Endothelial cell of umbilical vein (primary cell): ENCODE measurements at regions not wholly inside any gene's neighbourhood (a gene's known extent, or its start where the extent isn't known, plus 50 kb on each side); places are given as distances from the start of the nearest gene placed in this dataset.

Experiments used
- BruUV-seq: library from RNA; stranded (reverse); fragments of 400-500 nt; replicated peaks from 2 replicates; lab custom pipeline; 2021; lab: Mats Ljungman, UMichigan
- CTCF ChIA-PET: fragments of 300-600, 350-600 bp; sonication (Branson Sonifier 250); formaldehyde crosslinking; loops from one replicate; lab custom pipeline; 2021; ENCODE audit warnings: antibody characterized with exemption, inconsistent platforms; lab: Charles Lee
- POLR2A ChIA-PET: fragments of 300-600, 350-600 bp; sonication (Branson Sonifier 250); formaldehyde crosslinking; loops from one replicate; lab custom pipeline; 2021; ENCODE audit warnings: antibody characterized with exemption, inconsistent platforms; lab: Charles Lee
- DNase-seq: peaks from one replicate; pipeline ENCODE4 v3.0.0-alpha.2; 2011; ENCODE audit warnings: low read depth, low spot score
- FAIRE-seq: peaks from 2 replicates; lab custom pipeline; 2011; peaks lifted over from hg19 to GRCh38; lab: Jason Lieb, UNC
- H2AFZ ChIP-seq: 2 replicates; pipeline ENCODE4 v1.6.0; 2012; ENCODE audit warnings: low read depth, low read length, control low read depth, inconsistent platforms
- H3K27ac ChIP-seq: 2 replicates; pipeline ENCODE4 v1.5.1; 2011; ENCODE audit warnings: low read depth, mild to moderate bottlenecking, control low read depth, low read length, moderate library complexity; ENCODE audit not compliant: insufficient read depth
- H3K27me3 ChIP-seq, 2 experiments: 2 replicates each; pipeline versions ENCODE4 v1.6.0 to v1.6.1; 2011; ENCODE audit warnings: low read length in 2 of 2, mixed read lengths in 1 of 2; ENCODE audit not compliant: control insufficient read depth in 2 of 2, insufficient read depth in 2 of 2
- H3K36me3 ChIP-seq, 2 experiments: 2 replicates in 1 of 2; 3 replicates in 1 of 2; pipeline ENCODE4 v1.5.1; 2011; ENCODE audit warnings: low read length in 2 of 2, mild to moderate bottlenecking in 1 of 2, moderate library complexity in 1 of 2; ENCODE audit not compliant: control insufficient read depth in 2 of 2, insufficient read depth in 2 of 2; ENCODE audit errors: extremely low read depth in 1 of 2
- H3K4me1 ChIP-seq: 3 replicates; pipeline ENCODE4 v1.5.1; 2011; ENCODE audit warnings: mild to moderate bottlenecking, low read length; ENCODE audit not compliant: control insufficient read depth, insufficient read depth; ENCODE audit errors: extremely low read depth
- H3K4me2 ChIP-seq: 2 replicates; pipeline ENCODE4 v1.6.1; 2011; ENCODE audit warnings: low read length, control low read depth, mixed read lengths; ENCODE audit not compliant: insufficient read depth
- H3K4me3 ChIP-seq, 3 experiments: fragments of 200-600 bp in 1 of 3; sonication (generic), shearing (Covaris generic) in 1 of 3; replicated peaks in 1 of 3; 2 replicates each; pipeline ENCODE4 v1.5.1; 2011 to 2016; ENCODE audit warnings: control low read depth in 3 of 3, low read length in 3 of 3, mild to moderate bottlenecking in 2 of 3, inconsistent platforms in 1 of 3, low read depth in 1 of 3, moderate library complexity in 1 of 3; ENCODE audit not compliant: insufficient read depth in 1 of 3
- H3K79me2 ChIP-seq: 2 replicates; pipeline ENCODE4 v1.6.0; 2012; ENCODE audit warnings: low read length, inconsistent platforms; ENCODE audit not compliant: control insufficient read depth, insufficient read depth
- H3K9ac ChIP-seq: replicated peaks from 2 replicates; pipeline ENCODE3; 2011; ENCODE audit warnings: low read length, control low read depth; ENCODE audit not compliant: insufficient read depth; ENCODE audit errors: extremely low read depth
- H3K9me1 ChIP-seq: replicated peaks from 3 replicates; pipeline ENCODE4 v1.6.0; 2011; ENCODE audit warnings: mild to moderate bottlenecking, low read length; ENCODE audit not compliant: control insufficient read depth, insufficient read depth; ENCODE audit errors: extremely low read depth
- H3K9me3 ChIP-seq: replicated peaks from 2 replicates; pipeline ENCODE4 v1.5.1; 2012; ENCODE audit warnings: low read length, inconsistent platforms; ENCODE audit not compliant: control insufficient read depth, insufficient read depth
- H4K20me1 ChIP-seq: replicated peaks from 2 replicates; pipeline ENCODE3; 2011; ENCODE audit warnings: mild to moderate bottlenecking, low read length; ENCODE audit not compliant: control insufficient read depth, insufficient read depth; ENCODE audit errors: extremely low read depth
- EZH2 ChIP-seq: IDR thresholded peaks from 2 replicates; pipeline ENCODE4 v1.6.1; 2012; ENCODE audit warnings: borderline replicate concordance, low read depth, mild to moderate bottlenecking, moderate library complexity, low read length, inconsistent platforms; ENCODE audit not compliant: severe bottlenecking
- FOS ChIP-seq: IDR thresholded peaks from 2 replicates; pipeline ENCODE4 v1.6.1; 2011; ENCODE audit warnings: mild to moderate bottlenecking, low read length, moderate library complexity, borderline replicate concordance; ENCODE audit not compliant: insufficient read depth
- GATA2 ChIP-seq: IDR thresholded peaks from 2 replicates; pipeline ENCODE4 v1.7.0; 2011; ENCODE audit warnings: low read depth, mild to moderate bottlenecking, moderate library complexity, mixed read lengths, low read length; ENCODE audit not compliant: insufficient read length, insufficient read depth
- JUN ChIP-seq: IDR thresholded peaks from 2 replicates; pipeline ENCODE4 v1.6.1; 2011; ENCODE audit warnings: borderline replicate concordance, low read depth; ENCODE audit not compliant: insufficient read length, insufficient read depth
- MYC ChIP-seq: IDR thresholded peaks from one replicate; pipeline ENCODE4 v1.6.1; 2011; ENCODE audit warnings: mild to moderate bottlenecking, low read depth, low read length
- POLR2A ChIP-seq: IDR thresholded peaks from 2 replicates; pipeline ENCODE4 v1.6.1; 2012; ENCODE audit warnings: low read depth, mild to moderate bottlenecking, control low read depth, low read length
- POLR2AphosphoS5 ChIP-seq: IDR thresholded peaks from 2 replicates; pipeline ENCODE4 v1.6.1; 2012; ENCODE audit warnings: low read depth, mild to moderate bottlenecking, control low read depth, low read length, moderate library complexity; ENCODE audit not compliant: insufficient read depth
- dilution Hi-C: fragments of 300-500 bp; cut with MboI; formaldehyde crosslinking; loops from one replicate; pipeline ENCODE4 v1.15.0; 2019; ENCODE audit warnings: low sequenced_read_pairs; ENCODE audit not compliant: extremely low pct_ligation_motif_present
- intact Hi-C: fragments of 100-400 bp; cut with micrococcal nuclease; formaldehyde crosslinking; loops from one replicate; pipeline ENCODE4 v1.10.0; 2022
- TF ChIP-seq, protein P1 (sequence below): IDR thresholded peaks from 2 replicates; pipeline ENCODE4 v1.6.1; 2011; ENCODE audit not compliant: insufficient read depth, insufficient read length
- TF ChIP-seq, protein P2 (sequence below), 2 donors: IDR thresholded peaks; 1 replicate in 1 of 2; 2 replicates in 1 of 2; pipeline ENCODE4 v1.5.1; 2011; ENCODE audit warnings: low read length in 2 of 2, mild to moderate bottlenecking in 2 of 2, moderate library complexity in 2 of 2, control low read depth in 1 of 2, inconsistent platforms in 1 of 2, low read depth in 1 of 2; ENCODE audit not compliant: insufficient read depth in 1 of 2; ENCODE audit errors: extremely low read depth in 1 of 2

DNA sequence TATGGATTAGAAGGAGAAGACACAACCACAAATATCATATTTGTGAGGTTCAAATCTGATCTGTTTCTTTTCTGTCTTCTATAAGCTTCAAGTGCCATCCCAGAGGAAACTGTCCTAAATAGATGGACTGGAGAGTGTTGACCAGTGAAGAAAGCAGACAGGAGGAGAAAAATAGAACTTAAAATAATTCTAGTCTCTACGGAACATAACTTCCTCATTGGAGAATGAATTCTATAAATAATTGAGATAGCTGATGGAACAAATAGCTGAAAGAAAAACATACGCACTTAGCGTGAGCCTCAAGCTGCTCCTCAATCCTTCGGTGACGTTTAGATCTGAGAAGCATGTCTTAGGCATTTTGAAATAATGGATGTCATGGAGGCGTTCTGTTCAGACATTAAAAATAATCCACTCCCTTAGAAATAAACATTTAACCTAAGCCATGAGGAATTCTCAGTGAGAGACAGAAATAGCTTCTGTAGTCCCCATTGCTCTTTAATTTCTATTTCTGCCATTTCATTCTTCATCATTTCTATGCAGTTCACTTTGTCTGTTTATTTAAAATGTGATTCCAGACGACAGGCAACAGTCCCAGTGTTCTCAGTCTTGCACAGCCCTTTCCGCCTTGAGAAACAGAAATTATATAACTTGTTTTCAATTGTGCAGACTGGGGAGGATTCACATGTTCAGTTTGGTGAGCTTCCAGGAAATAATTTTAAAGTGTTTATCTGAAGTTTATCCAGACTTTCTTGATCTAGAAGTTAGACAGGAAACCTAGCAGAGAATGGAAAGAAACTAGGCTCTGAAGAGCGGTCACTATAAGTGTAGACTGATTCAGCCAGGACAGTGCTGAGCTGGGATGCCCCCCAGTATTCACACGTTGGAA, 97.3 kb downstream of the NR1D2 start:
- FAIRE-seq, result no peak
- intact Hi-C loops, result no loop called here
- no peak for DNase-seq
- POLR2A ChIA-PET, result interaction anchor here (1.2 kb wide), 1 partner anchor 126 kb away, joined by 3 read pairs; the partner anchor contains the start of genes NKIRAS1 and RPL15
- H4K20me1 ChIP-seq, result no peaks in the 10 kb centered on the region
- CTCF ChIA-PET, result no interaction called here
- no peaks in the 10 kb centered on the region for H3K9me3 ChIP-seq
- no peaks in the 10 kb centered on the region for H3K79me2 ChIP-seq
- H2AFZ ChIP-seq, result no peak overlapping the region
- TF ChIP-seq JUN (no peak), POLR2AphosphoS5 (no peak), FOS (no peak), POLR2A (no peak), MYC (no peak), GATA2 (no peak), EZH2 (no peak)
- TF ChIP-seq, protein P1, sequence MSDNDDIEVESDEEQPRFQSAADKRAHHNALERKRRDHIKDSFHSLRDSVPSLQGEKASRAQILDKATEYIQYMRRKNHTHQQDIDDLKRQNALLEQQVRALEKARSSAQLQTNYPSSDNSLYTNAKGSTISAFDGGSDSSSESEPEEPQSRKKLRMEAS, result no peak
- TF ChIP-seq, protein P2, sequence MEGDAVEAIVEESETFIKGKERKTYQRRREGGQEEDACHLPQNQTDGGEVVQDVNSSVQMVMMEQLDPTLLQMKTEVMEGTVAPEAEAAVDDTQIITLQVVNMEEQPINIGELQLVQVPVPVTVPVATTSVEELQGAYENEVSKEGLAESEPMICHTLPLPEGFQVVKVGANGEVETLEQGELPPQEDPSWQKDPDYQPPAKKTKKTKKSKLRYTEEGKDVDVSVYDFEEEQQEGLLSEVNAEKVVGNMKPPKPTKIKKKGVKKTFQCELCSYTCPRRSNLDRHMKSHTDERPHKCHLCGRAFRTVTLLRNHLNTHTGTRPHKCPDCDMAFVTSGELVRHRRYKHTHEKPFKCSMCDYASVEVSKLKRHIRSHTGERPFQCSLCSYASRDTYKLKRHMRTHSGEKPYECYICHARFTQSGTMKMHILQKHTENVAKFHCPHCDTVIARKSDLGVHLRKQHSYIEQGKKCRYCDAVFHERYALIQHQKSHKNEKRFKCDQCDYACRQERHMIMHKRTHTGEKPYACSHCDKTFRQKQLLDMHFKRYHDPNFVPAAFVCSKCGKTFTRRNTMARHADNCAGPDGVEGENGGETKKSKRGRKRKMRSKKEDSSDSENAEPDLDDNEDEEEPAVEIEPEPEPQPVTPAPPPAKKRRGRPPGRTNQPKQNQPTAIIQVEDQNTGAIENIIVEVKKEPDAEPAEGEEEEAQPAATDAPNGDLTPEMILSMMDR (IDR thresholded peaks at IDR 0.05; ENCODE audit: extremely low read depth in 1 of 2, insufficient read depth in 1 of 2, low read depth in 1 of 2, low read length in 2 of 2), result no peak
- H3K4me2 ChIP-seq, result no peak overlapping the region
- no peak overlapping the region for H3K4me3 ChIP-seq
- H3K27ac ChIP-seq, result no peak overlapping the region
- peaks cover 0 to 2% of the 10 kb centered on the region in 2 experiments for H3K27me3 ChIP-seq
- no peaks in the 10 kb centered on the region for H3K4me1 ChIP-seq
- dilution Hi-C loops, result no loop called here
- H3K36me3 ChIP-seq, result no peaks in the 10 kb centered on the region
- no peak overlapping the region for H3K9ac ChIP-seq
- H3K9me1 ChIP-seq, result no peaks in the 10 kb centered on the region
- BruUV-seq, result no TSS peak
